ENCODE measurements at regions not wholly inside any gene's neighbourhood (a gene's known extent, or its start where the extent isn't known, plus 50 kb on each side); places are given as distances from the start of the nearest gene placed in this dataset.

DNA sequence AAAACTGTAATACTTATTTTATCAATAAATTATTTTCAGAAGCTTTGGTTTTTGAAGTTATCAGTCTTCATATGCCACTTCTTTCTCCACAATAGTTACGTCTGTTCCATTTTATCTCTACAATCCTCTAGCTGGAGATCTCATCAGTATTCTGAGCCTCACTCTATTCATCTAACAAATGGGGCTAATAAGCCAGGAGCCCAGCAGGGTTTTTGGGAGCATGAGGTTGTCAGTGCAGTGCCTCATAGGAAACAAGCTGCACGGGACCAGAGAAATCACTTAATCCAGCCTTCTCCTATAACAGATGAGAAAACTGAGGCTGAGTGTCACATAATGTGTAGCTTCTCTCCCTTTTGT is 501.9 kb upstream of the RGS6 start:
- Histone ChIP-seq H3K9me1 (ENCODE audit: insufficient read depth, low read length) (no peaks in the 10 kb centered on the region), H2AFZ (replicated peaks; ENCODE audit: low read length, poor library complexity) (no peak overlapping the region), H3K27me3 (ENCODE audit: control insufficient read depth, insufficient read depth, low read length) (no peaks in the 10 kb centered on the region), H3K9ac (ENCODE audit: low read depth, low read length) (no peak overlapping the region), H3K36me3 (ENCODE audit: control insufficient read depth, insufficient read depth, low read length) (no peaks in the 10 kb centered on the region), H2AK5ac (ENCODE audit: low read depth, low read length) (no peak overlapping the region), H2BK5ac (ENCODE audit: low read depth, low read length, poor library complexity, severe bottlenecking) (no peak overlapping the region), H3K4me2 (ENCODE audit: low read depth, low read length) (no peak overlapping the region), H3K4me1 (ENCODE audit: control insufficient read depth, insufficient read depth, low read length) (no peaks in the 10 kb centered on the region), H2AK9ac (replicated peaks; ENCODE audit: low read depth, low read length, poor library complexity) (no peak overlapping the region), H2BK120ac (ENCODE audit: low read depth, low read length) (no peak overlapping the region), H3K4ac (ENCODE audit: low read depth, low read length) (no peak overlapping the region), H4K91ac (ENCODE audit: insufficient read depth, low read depth, low read length) (no peak overlapping the region), H3K18ac (ENCODE audit: low read depth, low read length) (no peak overlapping the region), H4K8ac (ENCODE audit: low read depth in 2 of 2, low read length in 2 of 2) (no peak overlapping the region), H3K9me3 (ENCODE audit: control insufficient read depth, insufficient read depth, low read length) (peaks cover 2% of the 10 kb centered on the region; the same call in 1 of the 2 replicates), H3K4me3 (ENCODE audit: insufficient read depth, low read depth, low read length) (no peak overlapping the region), H3K23ac (ENCODE audit: low read depth, low read length) (no peak overlapping the region), H4K20me1 (ENCODE audit: insufficient read depth, low read length) (no peaks in the 10 kb centered on the region), H2BK20ac (ENCODE audit: low read depth, low read length) (no peak overlapping the region), H3K79me1 (ENCODE audit: low read depth in 1 of 2, low read length in 2 of 2) (peaks cover 24 to 42% of the 10 kb centered on the region in 2 experiments), H3K56ac (ENCODE audit: extremely low read depth, insufficient read depth, low read length) (no peak overlapping the region), H3K27ac (ENCODE audit: insufficient read depth, low read length) (no peak overlapping the region), H2BK15ac (ENCODE audit: low read depth, low read length) (no peak overlapping the region), H3K14ac (replicated peaks; ENCODE audit: low read depth, low read length) (no peak overlapping the region), H4K5ac (ENCODE audit: low read depth, low read length) (no peak overlapping the region)
- no peak for ATAC-seq (ENCODE audit: low read depth)
- intact Hi-C loops (cut with micrococcal nuclease) (no loop called here), in situ Hi-C loops (cut with MboI; ENCODE audit: low sequenced_read_pairs) (no loop called here), dilution Hi-C loops (cut with HindIII; ENCODE audit: low sequenced_read_pairs, unreplicated experiment) (no loop called here)
- no CpG with 5 or more reads among the region's 2 CpGs for WGBS, 2 experiments (ENCODE audit: extremely low coverage in 2 of 2, insufficient read length in 1 of 2)
- DNase-seq = no peak
- ChIA-PET CTCF (no interaction called here), POLR2A (ENCODE audit: unreplicated experiment) (no interaction called here)
- no TSS peak for BruUV-seq (replicated peaks)
- TF ChIP-seq MAFK (IDR thresholded peaks at IDR 0.05; ENCODE audit: low read depth, low read length) = no peak
- TF ChIP-seq, protein P1, sequence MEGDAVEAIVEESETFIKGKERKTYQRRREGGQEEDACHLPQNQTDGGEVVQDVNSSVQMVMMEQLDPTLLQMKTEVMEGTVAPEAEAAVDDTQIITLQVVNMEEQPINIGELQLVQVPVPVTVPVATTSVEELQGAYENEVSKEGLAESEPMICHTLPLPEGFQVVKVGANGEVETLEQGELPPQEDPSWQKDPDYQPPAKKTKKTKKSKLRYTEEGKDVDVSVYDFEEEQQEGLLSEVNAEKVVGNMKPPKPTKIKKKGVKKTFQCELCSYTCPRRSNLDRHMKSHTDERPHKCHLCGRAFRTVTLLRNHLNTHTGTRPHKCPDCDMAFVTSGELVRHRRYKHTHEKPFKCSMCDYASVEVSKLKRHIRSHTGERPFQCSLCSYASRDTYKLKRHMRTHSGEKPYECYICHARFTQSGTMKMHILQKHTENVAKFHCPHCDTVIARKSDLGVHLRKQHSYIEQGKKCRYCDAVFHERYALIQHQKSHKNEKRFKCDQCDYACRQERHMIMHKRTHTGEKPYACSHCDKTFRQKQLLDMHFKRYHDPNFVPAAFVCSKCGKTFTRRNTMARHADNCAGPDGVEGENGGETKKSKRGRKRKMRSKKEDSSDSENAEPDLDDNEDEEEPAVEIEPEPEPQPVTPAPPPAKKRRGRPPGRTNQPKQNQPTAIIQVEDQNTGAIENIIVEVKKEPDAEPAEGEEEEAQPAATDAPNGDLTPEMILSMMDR (conservative IDR thresholded peaks at IDR 0.05; ENCODE audit: low read depth, low read length) = no peak
- TF ChIP-seq RFX5 (IDR thresholded peaks at IDR 0.05; ENCODE audit: low read depth, low read length) = no peak
- TF ChIP-seq NFE2L2 (IDR thresholded peaks at IDR 0.05; ENCODE audit: low read depth, low read length) = no peak
- TF ChIP-seq RAD21 (IDR thresholded peaks at IDR 0.05; ENCODE audit: low read length) = no peak
- TF ChIP-seq, protein P2, sequence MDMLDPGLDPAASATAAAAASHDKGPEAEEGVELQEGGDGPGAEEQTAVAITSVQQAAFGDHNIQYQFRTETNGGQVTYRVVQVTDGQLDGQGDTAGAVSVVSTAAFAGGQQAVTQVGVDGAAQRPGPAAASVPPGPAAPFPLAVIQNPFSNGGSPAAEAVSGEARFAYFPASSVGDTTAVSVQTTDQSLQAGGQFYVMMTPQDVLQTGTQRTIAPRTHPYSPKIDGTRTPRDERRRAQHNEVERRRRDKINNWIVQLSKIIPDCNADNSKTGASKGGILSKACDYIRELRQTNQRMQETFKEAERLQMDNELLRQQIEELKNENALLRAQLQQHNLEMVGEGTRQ (IDR thresholded peaks at IDR 0.05; ENCODE audit: low read depth, low read length) = no peak
